H1 (cell line): ENCODE measurements at regions not wholly inside any gene's neighbourhood (a gene's known extent, or its start where the extent isn't known, plus 50 kb on each side); places are given as distances from the start of the nearest gene placed in this dataset.

Source experiments
- CTCF ChIA-PET: fragments of 300-600 bp; sonication (Branson Sonifier 250); formaldehyde crosslinking; loops from one replicate; lab custom pipeline; 2021; ENCODE audit not compliant: partially characterized antibody; lab: Charles Lee
- POLR2A ChIA-PET: fragments of 300-600 bp; sonication (Branson Sonifier 250); formaldehyde crosslinking; loops from one replicate; lab custom pipeline; 2021; ENCODE audit warnings: inconsistent platforms; ENCODE audit not compliant: partially characterized antibody; lab: Charles Lee
- DNase-seq, 2 experiments: peaks; one replicate each; pipeline versions ENCODE4 v3.0.0 to v3.0.0-alpha.2; 2010 to 2022; ENCODE audit warnings: low spot score in 2 of 2, low read depth in 1 of 2, mixed read lengths in 1 of 2
- FAIRE-seq: peaks from 2 replicates; lab custom pipeline; 2011; peaks lifted over from hg19 to GRCh38; lab: Jason Lieb, UNC
- H2AFZ ChIP-seq: 2 replicates; pipeline ENCODE4 v1.8.1; 2012; ENCODE audit warnings: low read length, inconsistent platforms
- H2AK5ac ChIP-seq: 2 replicates; pipeline ENCODE4 v1.6.1; 2013; ENCODE audit warnings: low read depth, low read length
- H2BK120ac ChIP-seq: replicated peaks from 2 replicates; pipeline ENCODE3; 2013; ENCODE audit warnings: low read depth, low read length, inconsistent platforms
- H2BK12ac ChIP-seq: 2 replicates; pipeline ENCODE4 v1.6.1; 2013; ENCODE audit warnings: low read depth, low read length
- H2BK15ac ChIP-seq: 2 replicates; pipeline ENCODE4 v1.6.1; 2013; ENCODE audit warnings: low read length
- H2BK20ac ChIP-seq: 2 replicates; pipeline ENCODE4 v1.6.1; 2013; ENCODE audit warnings: low read length
- H2BK5ac ChIP-seq: 2 replicates; pipeline ENCODE4 v1.6.1; 2013; ENCODE audit warnings: low read depth, low read length
- H3K14ac ChIP-seq: 2 replicates; pipeline ENCODE4 v1.6.1; 2013; ENCODE audit warnings: inconsistent platforms; ENCODE audit not compliant: insufficient read length
- H3K18ac ChIP-seq: 2 replicates; pipeline ENCODE4 v1.6.1; 2013; ENCODE audit warnings: low read length; ENCODE audit errors: extremely low read depth
- H3K23ac ChIP-seq: 2 replicates; pipeline ENCODE4 v1.6.1; 2013; ENCODE audit warnings: inconsistent platforms; ENCODE audit not compliant: insufficient read length
- H3K23me2 ChIP-seq: 2 replicates; pipeline ENCODE4 v1.6.1; 2013; ENCODE audit warnings: low read depth, low read length
- H3K27ac ChIP-seq: 2 replicates; pipeline ENCODE4 v1.6.1; 2011; ENCODE audit warnings: low read depth, low read length, inconsistent platforms
- H3K27me3 ChIP-seq, 4 experiments: replicated peaks in 1 of 4; 1 replicate in 1 of 4; 2 replicates in 3 of 4; pipeline versions ENCODE4 v1.6.1 to v1.8.1; 2011 to 2013; ENCODE audit warnings: low read length in 3 of 4, mild to moderate bottlenecking in 3 of 4, inconsistent platforms in 2 of 4, mixed read lengths in 2 of 4, moderate library complexity in 1 of 4; ENCODE audit not compliant: control insufficient read depth in 3 of 4, insufficient read depth in 3 of 4; ENCODE audit errors: extremely low read depth in 1 of 4
- H3K36me3 ChIP-seq, 4 experiments: 2 replicates each; pipeline versions ENCODE4 v1.6.1 to v1.8.1; 2011 to 2013; ENCODE audit warnings: mild to moderate bottlenecking in 4 of 4, low read length in 3 of 4, moderate library complexity in 2 of 4, control low read depth in 1 of 4, inconsistent platforms in 1 of 4; ENCODE audit not compliant: insufficient read depth in 4 of 4, control insufficient read depth in 2 of 4
- H3K4ac ChIP-seq: replicated peaks from 2 replicates; pipeline ENCODE3; 2013; ENCODE audit warnings: low read length, low read depth, mixed read lengths, inconsistent platforms; ENCODE audit not compliant: insufficient read length
- H3K4me1 ChIP-seq, 4 experiments: replicated peaks in 1 of 4; 1 replicate in 1 of 4; 2 replicates in 3 of 4; pipeline versions ENCODE4 v1.6.1 to v1.8.1; 2011 to 2013; ENCODE audit warnings: low read length in 3 of 4, inconsistent platforms in 2 of 4, mixed read lengths in 1 of 4; ENCODE audit not compliant: insufficient read depth in 4 of 4, control insufficient read depth in 3 of 4
- H3K4me2 ChIP-seq, 2 experiments: 2 replicates each; pipeline versions ENCODE4 v1.6.1 to v1.8.1; 2011 to 2013; ENCODE audit warnings: low read depth in 2 of 2, low read length in 2 of 2, control low read depth in 1 of 2, inconsistent platforms in 1 of 2, mild to moderate bottlenecking in 1 of 2; ENCODE audit not compliant: insufficient read depth in 1 of 2
- H3K4me3 ChIP-seq, 4 experiments: fragments of 200-600, 300-600 bp in 1 of 4; sonication (generic), shearing (Covaris generic), sonication (Bioruptor Twin) in 1 of 4; 2 replicates each; pipeline versions ENCODE4 v1.5.1 to v1.8.1; 2011 to 2016; ENCODE audit warnings: low read length in 4 of 4, low read depth in 3 of 4, control low read depth in 2 of 4, inconsistent platforms in 2 of 4, mild to moderate bottlenecking in 2 of 4, mixed read lengths in 1 of 4, moderate library complexity in 1 of 4; ENCODE audit not compliant: insufficient read depth in 2 of 4; ENCODE audit errors: extremely low read depth in 1 of 4
- H3K56ac ChIP-seq: replicated peaks from 2 replicates; pipeline ENCODE3; 2013; ENCODE audit warnings: low read depth, mild to moderate bottlenecking, mixed read lengths, low read length, inconsistent platforms; ENCODE audit not compliant: insufficient read length
- H3K79me1 ChIP-seq: 2 replicates; pipeline ENCODE4 v1.6.1; 2013; ENCODE audit warnings: low read depth, low read length, control low read depth
- H3K79me2 ChIP-seq, 2 experiments: 2 replicates each; pipeline versions ENCODE4 v1.6.1 to v1.8.1; 2012 to 2013; ENCODE audit warnings: low read length in 2 of 2, mild to moderate bottlenecking in 2 of 2, inconsistent platforms in 1 of 2; ENCODE audit not compliant: insufficient read depth in 2 of 2, control insufficient read depth in 1 of 2
- H3K9ac ChIP-seq, 4 experiments: replicated peaks in 1 of 4; 1 replicate in 1 of 4; 2 replicates in 3 of 4; pipeline versions ENCODE4 v1.6.1 to v1.8.1; 2011 to 2013; ENCODE audit warnings: low read depth in 3 of 4, low read length in 3 of 4, control low read depth in 2 of 4, mild to moderate bottlenecking in 2 of 4, moderate library complexity in 2 of 4, inconsistent platforms in 1 of 4; ENCODE audit errors: extremely low read depth in 1 of 4
- H3K9me3 ChIP-seq, 2 experiments: 2 replicates each; pipeline versions ENCODE4 v1.6.1 to v1.8.1; 2012 to 2013; ENCODE audit warnings: mild to moderate bottlenecking in 2 of 2, moderate library complexity in 2 of 2, control low read depth in 1 of 2, inconsistent platforms in 1 of 2, low read depth in 1 of 2, low read length in 1 of 2, mixed read lengths in 1 of 2; ENCODE audit not compliant: insufficient read depth in 2 of 2
- H4K20me1 ChIP-seq, 2 experiments: replicated peaks in 1 of 2; 2 replicates each; pipeline versions ENCODE3 to v1.8.1; 2011 to 2013; ENCODE audit warnings: inconsistent platforms in 2 of 2, low read length in 2 of 2, mild to moderate bottlenecking in 1 of 2; ENCODE audit not compliant: insufficient read depth in 2 of 2, control insufficient read depth in 1 of 2
- H4K5ac ChIP-seq: 2 replicates; pipeline ENCODE4 v1.6.1; 2013; ENCODE audit warnings: low read length, low read depth, mixed read lengths, inconsistent platforms; ENCODE audit not compliant: insufficient read length
- H4K8ac ChIP-seq: 2 replicates; pipeline ENCODE4 v1.8.0; 2013; ENCODE audit warnings: mild to moderate bottlenecking, moderate library complexity, low read length, inconsistent platforms; ENCODE audit not compliant: insufficient read depth; ENCODE audit errors: extremely low read depth
- H4K91ac ChIP-seq: replicated peaks from 2 replicates; pipeline ENCODE3; 2013; ENCODE audit warnings: low read length, mixed read lengths, inconsistent platforms; ENCODE audit not compliant: insufficient read length
- JUN ChIP-seq: IDR thresholded peaks from 2 replicates; pipeline ENCODE4 v1.6.1; 2011; ENCODE audit warnings: low read depth, mild to moderate bottlenecking, improper control_type of control experiment, low read length
- SUZ12 ChIP-seq: fragments of 200-600 bp; sonication (generic); IDR thresholded peaks from 2 replicates; pipeline ENCODE4 v1.6.1; 2012; ENCODE audit warnings: mild to moderate bottlenecking, inconsistent platforms, low read length, moderate library complexity, mixed read lengths
- WGBS, 2 experiments: shearing (Covaris generic) in 1 of 2; methylation state at CpG; one replicate each; pipeline versions ENCODE4 v1.1.6 to v1.1.7; 2013 to 2015; ENCODE audit warnings: low lambda C conversion rate in 2 of 2, mixed read lengths in 2 of 2, inconsistent platforms in 1 of 2, low coverage in 1 of 2, missing lambda C conversion rate in 1 of 2; ENCODE audit not compliant: insufficient replicate concordance in 2 of 2, insufficient coverage in 1 of 2, insufficient read length in 1 of 2; ENCODE audit errors: extremely low coverage in 1 of 2, missing lambda C conversion rate in 1 of 2; 5-methylcytosine and 5-hydroxymethylcytosine counted together

- H3K18ac ChIP-seq = no peak overlapping the region
- no peaks in the 10 kb centered on the region for H4K20me1 ChIP-seq
- no peaks in the 10 kb centered on the region for H3K79me1 ChIP-seq
- no peak overlapping the region for H3K27ac ChIP-seq
- H3K14ac ChIP-seq = no peak overlapping the region
- no peak overlapping the region for H2BK120ac ChIP-seq
- FAIRE-seq (no peak), DNase-seq (no peak)
- no peak overlapping the region; the same call in 1 of the 2 replicates for H4K8ac ChIP-seq
- no peak overlapping the region for H3K23ac ChIP-seq
- H3K4me1 ChIP-seq = no peaks in the 10 kb centered on the region
- H2BK12ac ChIP-seq = no peak overlapping the region
- no peaks in the 10 kb centered on the region for H3K23me2 ChIP-seq
- ChIA-PET POLR2A (no interaction called here), CTCF (no interaction called here)
- no peak overlapping the region for H4K5ac ChIP-seq
- no peak overlapping the region for H3K4me2 ChIP-seq
- H2BK5ac ChIP-seq = no peak overlapping the region
- no peak overlapping the region for H2AFZ ChIP-seq
- H2BK20ac ChIP-seq = no peak overlapping the region
- H2AK5ac ChIP-seq = no peak overlapping the region
- H4K91ac ChIP-seq = no peak overlapping the region
- 100% methylated on average over 1 of the region's 2 CpGs; no CpG with 5 or more reads in 1 of the 2 experiments for WGBS, 2 experiments
- H3K27me3 ChIP-seq = no peaks in the 10 kb centered on the region
- H3K56ac ChIP-seq = no peak overlapping the region
- no peak overlapping the region for H3K9ac ChIP-seq
- no peak overlapping the region for H2BK15ac ChIP-seq
- TF ChIP-seq SUZ12 = no peak
- TF ChIP-seq JUN = no peak
- H3K4ac ChIP-seq = no peak overlapping the region
- H3K4me3 ChIP-seq = no peak overlapping the region
- H3K79me2 ChIP-seq = no peaks in the 10 kb centered on the region
- H3K9me3 ChIP-seq = no peaks in the 10 kb centered on the region
- no peaks in the 10 kb centered on the region for H3K36me3 ChIP-seq
Observed at GRCh38 chrX:14449773-14450172, 79.6 kb upstream of the GLRA2 start.
